ENCODE measurements at regions not wholly inside any gene's neighbourhood (a gene's known extent, or its start where the extent isn't known, plus 50 kb on each side); places are given as distances from the start of the nearest gene placed in this dataset.

- no peak for TF ChIP-seq CTCF (IDR thresholded peaks at IDR 0.05)
- TF ChIP-seq POLR2A (IDR thresholded peaks at IDR 0.05), result no peak
- TF ChIP-seq POLR2AphosphoS5 (IDR thresholded peaks at IDR 0.05), result no peak
These were observed 212.7 kb upstream of the FSHR start for GRCh38 chr2:49367003-49367402.
